Fibroblast of villous mesenchyme (primary cell): ENCODE measurements at regions not wholly inside any gene's neighbourhood (a gene's known extent, or its start where the extent isn't known, plus 50 kb on each side); places are given as distances from the start of the nearest gene placed in this dataset.
A peak's percentile ranks its signal among the peaks of the same experiment; 100 is the strongest.

ENCODE experiments used
- DNase-seq: peaks from one replicate; pipeline ENCODE4 v3.0.0-alpha.2; 2010; ENCODE audit warnings: low read depth
- H3K4me3 ChIP-seq: 2 replicates; pipeline ENCODE4 v1.5.1; 2011; ENCODE audit warnings: low read depth, mild to moderate bottlenecking, low read length
- TF ChIP-seq, protein P1 (sequence below): IDR thresholded peaks from 2 replicates; pipeline ENCODE4 v1.5.1; 2012; ENCODE audit warnings: low read depth, mild to moderate bottlenecking, low read length; ENCODE audit not compliant: insufficient read depth

DNA sequence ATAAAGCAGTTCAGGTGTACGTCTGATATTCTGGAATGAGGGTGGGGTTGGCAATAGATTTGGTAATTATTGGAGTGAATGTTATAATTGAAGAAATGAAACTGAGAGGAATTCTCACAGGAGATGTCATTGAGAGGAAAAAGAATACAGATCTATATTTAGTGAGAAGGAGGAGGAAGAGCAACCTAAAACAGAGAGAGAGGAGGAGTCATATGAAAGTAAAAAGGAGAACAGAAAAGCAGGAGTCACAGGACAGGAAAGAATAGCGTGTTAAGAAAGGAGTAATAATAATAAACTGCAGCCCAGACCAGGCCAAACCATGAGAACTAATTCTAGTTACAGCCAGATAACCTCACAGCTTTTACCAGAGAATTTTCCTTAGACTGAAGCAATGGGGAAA is 62.7 kb upstream of the MROH9 start:
- TF ChIP-seq, protein P1, sequence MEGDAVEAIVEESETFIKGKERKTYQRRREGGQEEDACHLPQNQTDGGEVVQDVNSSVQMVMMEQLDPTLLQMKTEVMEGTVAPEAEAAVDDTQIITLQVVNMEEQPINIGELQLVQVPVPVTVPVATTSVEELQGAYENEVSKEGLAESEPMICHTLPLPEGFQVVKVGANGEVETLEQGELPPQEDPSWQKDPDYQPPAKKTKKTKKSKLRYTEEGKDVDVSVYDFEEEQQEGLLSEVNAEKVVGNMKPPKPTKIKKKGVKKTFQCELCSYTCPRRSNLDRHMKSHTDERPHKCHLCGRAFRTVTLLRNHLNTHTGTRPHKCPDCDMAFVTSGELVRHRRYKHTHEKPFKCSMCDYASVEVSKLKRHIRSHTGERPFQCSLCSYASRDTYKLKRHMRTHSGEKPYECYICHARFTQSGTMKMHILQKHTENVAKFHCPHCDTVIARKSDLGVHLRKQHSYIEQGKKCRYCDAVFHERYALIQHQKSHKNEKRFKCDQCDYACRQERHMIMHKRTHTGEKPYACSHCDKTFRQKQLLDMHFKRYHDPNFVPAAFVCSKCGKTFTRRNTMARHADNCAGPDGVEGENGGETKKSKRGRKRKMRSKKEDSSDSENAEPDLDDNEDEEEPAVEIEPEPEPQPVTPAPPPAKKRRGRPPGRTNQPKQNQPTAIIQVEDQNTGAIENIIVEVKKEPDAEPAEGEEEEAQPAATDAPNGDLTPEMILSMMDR: no peak
- DNase-seq: no peak

DNA sequence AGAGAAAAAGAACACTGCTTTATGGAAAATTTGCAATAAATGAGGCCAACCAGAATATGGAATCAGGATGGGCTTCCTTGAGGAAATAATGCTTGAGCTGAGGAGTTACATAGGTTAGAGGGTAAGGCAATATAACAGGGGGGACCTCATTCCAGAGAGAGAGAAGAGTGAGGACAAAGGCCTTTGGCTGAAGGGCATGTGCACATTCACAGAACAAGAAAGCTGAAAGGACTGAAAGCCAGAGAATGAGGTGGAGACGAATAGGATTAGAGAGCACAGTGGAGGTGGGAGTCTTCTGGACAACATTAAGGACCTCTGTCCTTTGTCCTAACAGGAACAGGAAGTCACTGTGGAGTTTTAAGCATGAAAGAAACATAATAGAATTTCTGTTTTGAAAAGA is 60.7 kb upstream of the MROH9 start:
- H3K4me3 ChIP-seq: no peak overlapping the region
- TF ChIP-seq, protein P1: no peak

More for the DNA sequence above, 62.7 kb upstream of the MROH9 start:
- H3K4me3 ChIP-seq: no peak overlapping the region

DNA sequence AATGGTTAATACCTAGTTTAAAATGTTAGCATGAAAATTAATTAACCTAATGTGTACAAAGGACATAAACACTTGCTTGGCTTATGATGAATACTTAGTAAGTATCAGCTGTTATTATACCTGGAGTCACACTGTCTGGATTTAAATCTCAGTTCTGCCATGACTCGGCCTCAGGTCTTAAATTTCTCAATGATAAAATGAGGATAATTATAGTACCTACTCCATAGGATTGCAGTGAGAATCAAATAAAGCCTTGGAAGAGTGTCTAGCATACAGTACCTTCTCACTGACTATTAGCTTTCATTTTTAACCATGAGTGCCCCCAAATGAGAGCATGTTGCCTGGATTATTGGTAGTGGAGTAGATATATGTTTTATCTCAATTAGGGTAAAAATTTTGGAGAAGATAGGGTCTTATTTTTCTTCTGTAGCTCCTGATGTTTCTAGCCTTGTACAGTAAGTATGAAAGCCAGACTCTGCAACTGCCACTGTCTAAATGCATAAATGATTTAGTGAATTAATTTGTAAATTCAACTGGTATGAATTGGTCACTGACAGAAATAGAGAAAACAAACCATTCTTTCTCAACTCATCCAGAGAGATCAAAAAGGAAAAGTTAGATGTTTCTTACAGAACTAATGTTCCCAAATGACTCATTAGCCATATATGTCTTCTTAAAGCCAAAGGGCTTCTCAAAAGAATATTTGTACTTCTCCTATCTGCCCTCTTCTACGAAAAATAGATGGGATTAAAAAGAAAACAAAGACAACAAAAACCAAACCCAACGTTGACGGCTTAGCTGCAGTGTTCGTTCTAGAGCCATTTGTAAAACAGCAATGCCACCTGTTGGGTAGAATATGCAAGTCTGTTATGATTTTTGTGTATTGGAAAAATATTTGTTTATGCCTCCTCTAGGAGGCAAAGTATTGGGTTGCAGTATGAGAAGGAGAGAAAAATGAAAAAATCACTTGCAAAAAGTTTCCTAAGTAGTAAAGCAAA is 53.8 kb upstream of the MROH9 start:
- peak; percentile 66 for DNase-seq
- TF ChIP-seq, protein P1: peak; percentile 57
- H3K4me3 ChIP-seq: no peak overlapping the region

More for the DNA sequence above, 60.7 kb upstream of the MROH9 start:
- DNase-seq: no peak
